ENCODE measurements at regions not wholly inside any gene's neighbourhood (a gene's known extent, or its start where the extent isn't known, plus 50 kb on each side); places are given as distances from the start of the nearest gene placed in this dataset.

GRCh38 chr10:10919976-10920375 is 97.7 kb upstream of the CELF2 start:
- no peak for DNase-seq

- DNase-seq: no peak
Measured at GRCh38 chr10:10921826-10922461, 95.7 kb upstream of the CELF2 start.

GRCh38 chr10:10923029-10923651 is 94.5 kb upstream of the CELF2 start:
- no peak for DNase-seq

- no peak for DNase-seq
Measured at GRCh38 chr10:10925667-10926066, 92.0 kb upstream of the CELF2 start.

GRCh38 chr10:10927608-10928007 is 90.1 kb upstream of the CELF2 start:
- DNase-seq: no peak

- DNase-seq: no peak
Measured at GRCh38 chr10:10930979-10931743, 86.5 kb upstream of the CELF2 start.

GRCh38 chr10:10935032-10935431 is 82.6 kb upstream of the CELF2 start:
- DNase-seq: no peak

- no peak for DNase-seq
Measured at GRCh38 chr10:10938676-10939075, 79.0 kb upstream of the CELF2 start.

GRCh38 chr10:10941127-10941730 is 76.4 kb upstream of the CELF2 start:
- no peak for DNase-seq

GRCh38 chr10:10942441-10942840 is 75.2 kb upstream of the CELF2 start:
- no peak for DNase-seq

- no peak for DNase-seq
Measured at GRCh38 chr10:10946081-10946480, 71.6 kb upstream of the CELF2 start.

GRCh38 chr10:10946801-10947200 is 70.9 kb upstream of the CELF2 start:
- no peak for DNase-seq

- DNase-seq: no peak
Measured at GRCh38 chr10:10951675-10952074, 66.0 kb upstream of the CELF2 start.

- no peak for DNase-seq
Measured at GRCh38 chr10:10952800-10953199, 64.9 kb upstream of the CELF2 start.

GRCh38 chr10:10956681-10957542 is 60.8 kb upstream of the CELF2 start:
- no peak for DNase-seq

GRCh38 chr10:10958041-10958440 is 59.6 kb upstream of the CELF2 start:
- no peak for DNase-seq

GRCh38 chr10:10959666-10960065 is 58.0 kb upstream of the CELF2 start:
- DNase-seq: no peak

- DNase-seq: no peak
Measured at GRCh38 chr10:10960534-10960933, 57.1 kb upstream of the CELF2 start.

- no peak for DNase-seq
Measured at GRCh38 chr10:10961072-10961471, 56.6 kb upstream of the CELF2 start.

GRCh38 chr10:10967029-10967428 is 50.6 kb upstream of the CELF2 start:
- DNase-seq: no peak

GRCh38 chr10:10967581-10968256 is 50.0 kb upstream of the CELF2 start:
- no peak for DNase-seq

All from activated CD4-positive, alpha-beta T cell treated with anti-CD3 and anti-CD28 coated beads, Interleukin-2, amount 50 U/mL, for 4 hours (primary cell).